SK-N-SH (cell line): ENCODE measurements at regions not wholly inside any gene's neighbourhood (a gene's known extent, or its start where the extent isn't known, plus 50 kb on each side); places are given as distances from the start of the nearest gene placed in this dataset.

Source experiments
- CTCF ChIA-PET: fragments of 300-600, 350-600 bp; formaldehyde crosslinking; extraction: SDS; loops from one replicate; lab custom pipeline; 2021; lab: Yijun Ruan, JAX
- POLR2A ChIA-PET: fragments of 350-600 bp; sonication (Branson Sonifier 250); formaldehyde crosslinking; extraction: SDS; loops from one replicate; lab custom pipeline; 2020; ENCODE audit warnings: antibody characterized with exemption, inconsistent platforms; lab: Yijun Ruan, JAX
- DNase-seq: peaks from one replicate; pipeline ENCODE4 v3.0.0; 2012
- H2AFZ ChIP-seq: fragments of 200-600 bp; sonication (generic); 2 replicates; pipeline ENCODE4 v1.8.1; 2016; ENCODE audit warnings: antibody characterized with exemption, mild to moderate bottlenecking, low read depth
- H3F3A ChIP-seq: fragments of 200-600 bp; sonication (generic); replicated peaks from 2 replicates; pipeline ENCODE3; 2016; ENCODE audit warnings: antibody characterized with exemption, mild to moderate bottlenecking; ENCODE audit not compliant: insufficient read depth
- H3K27ac ChIP-seq, 2 experiments: fragments of 200-500 bp in 1 of 2; fragments of 200-600 bp in 1 of 2; sonication (Bioruptor generic) in 1 of 2; sonication (generic), shearing (Covaris generic) in 1 of 2; 2 replicates each; pipeline versions ENCODE4 v1.5.1 to v1.6.1; 2014 to 2016; ENCODE audit warnings: low read depth in 2 of 2, inconsistent platforms in 1 of 2, low read length in 1 of 2, mild to moderate bottlenecking in 1 of 2, mixed read lengths in 1 of 2
- H3K27me3 ChIP-seq: fragments of 200-600 bp; sonication (generic), shearing (Covaris generic); 2 replicates; pipeline ENCODE4 v1.6.1; 2016; ENCODE audit warnings: mixed run types; ENCODE audit not compliant: insufficient read depth
- H3K36me3 ChIP-seq, 2 experiments: fragments of 200-500 bp in 1 of 2; fragments of 200-600 bp in 1 of 2; sonication (Bioruptor generic) in 1 of 2; sonication (generic) in 1 of 2; replicated peaks in 1 of 2; 2 replicates each; pipeline versions ENCODE3 to v1.5.1; 2014 to 2016; ENCODE audit warnings: low read length in 1 of 2, mild to moderate bottlenecking in 1 of 2; ENCODE audit not compliant: insufficient read depth in 2 of 2, control insufficient read depth in 1 of 2
- H3K4me1 ChIP-seq, 2 experiments: fragments of 200-500 bp in 1 of 2; fragments of 200-600 bp in 1 of 2; sonication (Bioruptor generic) in 1 of 2; sonication (generic), shearing (Covaris generic) in 1 of 2; 2 replicates each; pipeline versions ENCODE4 v1.5.1 to v1.6.1; 2014 to 2016; ENCODE audit warnings: low read depth in 1 of 2, low read length in 1 of 2, mixed run types in 1 of 2; ENCODE audit not compliant: insufficient read depth in 2 of 2, control insufficient read depth in 1 of 2
- H3K4me2 ChIP-seq: fragments of 200-600 bp; sonication (generic), shearing (Covaris generic); 2 replicates; pipeline ENCODE4 v1.6.1; 2017; ENCODE audit warnings: mixed run types
- H3K4me3 ChIP-seq, 2 experiments: fragments of 200-500 bp in 1 of 2; fragments of 200-600 bp in 1 of 2; sonication (Bioruptor generic) in 1 of 2; sonication (generic), shearing (Covaris generic) in 1 of 2; 2 replicates each; pipeline versions ENCODE4 v1.5.1 to v1.8.1; 2014 to 2016; ENCODE audit warnings: low read depth in 2 of 2, inconsistent platforms in 1 of 2, low read length in 1 of 2, mild to moderate bottlenecking in 1 of 2, mixed read lengths in 1 of 2, moderate library complexity in 1 of 2
- H3K79me2 ChIP-seq: fragments of 200-600 bp; sonication (generic); 2 replicates; pipeline ENCODE4 v1.8.1; 2017; ENCODE audit warnings: mild to moderate bottlenecking; ENCODE audit not compliant: insufficient read depth
- H3K9ac ChIP-seq: fragments of 200-600 bp; sonication (generic); 2 replicates; pipeline ENCODE4 v1.6.1; 2017; ENCODE audit warnings: mixed run types
- H3K9me2 ChIP-seq: fragments of 200-600 bp; sonication (generic); 2 replicates; pipeline ENCODE4 v1.6.1; 2017; ENCODE audit warnings: mixed run types
- H3K9me3 ChIP-seq: fragments of 200-600 bp; sonication (generic); 2 replicates; pipeline ENCODE4 v1.6.1; 2017; ENCODE audit warnings: mixed run types, mild to moderate bottlenecking, moderate library complexity
- H4K20me1 ChIP-seq: fragments of 200-600 bp; sonication (generic); 2 replicates; pipeline ENCODE4 v1.6.1; 2017; ENCODE audit warnings: mild to moderate bottlenecking, mixed run types; ENCODE audit not compliant: insufficient read depth
- CTCF ChIP-seq: fragments of 200-600 bp; sonication (generic); IDR thresholded peaks from 2 replicates; pipeline ENCODE4 v1.6.1; 2017; ENCODE audit warnings: antibody characterized with exemption, mild to moderate bottlenecking, moderate library complexity
- ELF1 ChIP-seq: IDR thresholded peaks from 2 replicates; pipeline ENCODE4 v1.4.0; 2012
- EP300 ChIP-seq, 2 experiments: IDR thresholded peaks; 2 replicates each; pipeline versions ENCODE4 v1.4.0 to v1.6.1; 2012; ENCODE audit warnings: borderline replicate concordance in 1 of 2, low read depth in 1 of 2, low read length in 1 of 2
- EZH2phosphoT487 ChIP-seq: fragments of 200-600 bp; sonication (generic); IDR thresholded peaks from 2 replicates; pipeline ENCODE4 v1.6.1; 2017; ENCODE audit warnings: low read depth, mixed run types, mild to moderate bottlenecking, antibody characterized with exemption, moderate library complexity, borderline replicate concordance
- FOSL2 ChIP-seq: IDR thresholded peaks from 2 replicates; pipeline ENCODE4 v1.4.0; 2012; ENCODE audit warnings: low read depth, mild to moderate bottlenecking, moderate library complexity, borderline replicate concordance
- FOXJ3 ChIP-seq: sonication (generic); formaldehyde crosslinking; IDR thresholded peaks from 2 replicates; pipeline ENCODE4 v1.5.1; 2020; ENCODE audit warnings: mild to moderate bottlenecking, missing genetic modification reagents
- FOXM1 ChIP-seq: IDR thresholded peaks from 2 replicates; pipeline ENCODE4 v1.4.0; 2012; ENCODE audit warnings: low read depth, mild to moderate bottlenecking
- IRF3 ChIP-seq: fragments of 150-350 bp; IDR thresholded peaks from 2 replicates; pipeline ENCODE4 v1.6.1; 2016; ENCODE audit warnings: mild to moderate bottlenecking, low read depth, low read length
- MAX ChIP-seq: IDR thresholded peaks from 2 replicates; pipeline ENCODE4 v1.4.0; 2012; ENCODE audit warnings: low read depth
- MEF2A ChIP-seq: IDR thresholded peaks from 2 replicates; pipeline ENCODE4 v1.4.0; 2012; ENCODE audit warnings: low read depth, borderline replicate concordance
- MXI1 ChIP-seq: IDR thresholded peaks from 2 replicates; pipeline ENCODE4 v1.6.1; 2012; ENCODE audit warnings: mild to moderate bottlenecking, low read depth, low read length, improper control_type of control experiment
- NRF1 ChIP-seq: IDR thresholded peaks from 2 replicates; pipeline ENCODE4 v1.6.1; 2012; ENCODE audit warnings: low read depth, mild to moderate bottlenecking, low read length
- POLR2AphosphoS5 ChIP-seq: IDR thresholded peaks from 2 replicates; pipeline ENCODE4 v1.6.1; 2012; ENCODE audit warnings: low read depth, low read length
- REST ChIP-seq: IDR thresholded peaks from 2 replicates; pipeline ENCODE4 v1.6.1; 2012; ENCODE audit warnings: mild to moderate bottlenecking, low read depth, low read length, moderate library complexity
- SMC3 ChIP-seq: IDR thresholded peaks from 2 replicates; pipeline ENCODE4 v1.6.1; 2012; ENCODE audit warnings: low read depth, low read length, improper control_type of control experiment
- TCF12 ChIP-seq: IDR thresholded peaks from 2 replicates; pipeline ENCODE4 v1.4.0; 2012
- TEAD4 ChIP-seq: IDR thresholded peaks from 2 replicates; pipeline ENCODE4 v1.4.0; 2012; ENCODE audit warnings: mild to moderate bottlenecking, borderline replicate concordance; ENCODE audit not compliant: insufficient read depth
- YY1 ChIP-seq: IDR thresholded peaks from 2 replicates; pipeline ENCODE4 v1.4.0; 2012; ENCODE audit warnings: low read depth, mild to moderate bottlenecking
- WGBS: methylation state at CpG from one replicate; pipeline ENCODE4 v1.1.6; 2017; ENCODE audit warnings: low lambda C conversion rate; 5-methylcytosine and 5-hydroxymethylcytosine counted together

- Histone ChIP-seq H3K4me3 (no peak overlapping the region), H3K9me3 (no peaks in the 10 kb centered on the region), H3F3A (no peaks in the 10 kb centered on the region), H3K4me2 (no peak overlapping the region), H4K20me1 (no peaks in the 10 kb centered on the region), H2AFZ (no peak overlapping the region), H3K79me2 (no peaks in the 10 kb centered on the region), H3K9me2 (no peaks in the 10 kb centered on the region), H3K36me3 (no peaks in the 10 kb centered on the region), H3K9ac (no peak overlapping the region), H3K27ac (no peak overlapping the region), H3K27me3 (no peaks in the 10 kb centered on the region), H3K4me1 (no peaks in the 10 kb centered on the region)
- ChIA-PET CTCF (interaction anchor here (1.0 to 1.2 kb wide), 2 partner anchors 11 to 20 kb away, joined by 3 to 6 read pairs; no protein-coding TSS in a partner anchor), POLR2A (no interaction called here)
- no peak for TF ChIP-seq MAX
- no peak for TF ChIP-seq EZH2phosphoT487
- TF ChIP-seq NRF1, result no peak
- TF ChIP-seq MEF2A, result no peak
- no peak for TF ChIP-seq TEAD4
- TF ChIP-seq REST, result no peak
- no peak for TF ChIP-seq FOSL2
- no peak for TF ChIP-seq ELF1
- no peak for TF ChIP-seq CTCF
- TF ChIP-seq POLR2AphosphoS5, result no peak
- no peak for TF ChIP-seq FOXJ3
- no peak for TF ChIP-seq SMC3
- no peak for TF ChIP-seq MXI1
- no peak for TF ChIP-seq TCF12
- TF ChIP-seq EP300 (IDR thresholded peaks at IDR 0.05; ENCODE audit: borderline replicate concordance in 1 of 2, low read depth in 1 of 2, low read length in 1 of 2), result no peak
- no peak for TF ChIP-seq IRF3
- no peak for TF ChIP-seq FOXM1
- no peak for TF ChIP-seq YY1
- no peak for DNase-seq
- 79% methylated on average over 10 of the region's 10 CpGs for WGBS
Measured at GRCh38 chr9:126028746-126029145, 281.6 kb downstream of the PBX3 start.
